Thoracic aorta (tissue), 2 donors: ENCODE measurements at regions not wholly inside any gene's neighbourhood (a gene's known extent, or its start where the extent isn't known, plus 50 kb on each side); places are given as distances from the start of the nearest gene placed in this dataset.

Experiments
- ATAC-seq: fragments of 150-250 bp; one replicate; pipeline ENCODE4 v1.8.0; 2017; ENCODE audit warnings: low read depth; ENCODE audit not compliant: insufficient number of reproducible peaks, low FRiP score
- DNase-seq: peaks from one replicate; pipeline ENCODE4 v3.0.0-alpha.2; 2020; ENCODE audit warnings: low spot score
- H3K27ac ChIP-seq, 2 donors: fragments of 200-600 bp; sonication (generic); 1 replicate in 1 of 2; 2 replicates in 1 of 2; pipeline ENCODE4 v1.5.1; 2016; ENCODE audit warnings: mild to moderate bottlenecking in 2 of 2, moderate library complexity in 2 of 2
- H3K27me3 ChIP-seq: fragments of 200-600 bp; sonication (generic); replicated peaks from 2 replicates; pipeline ENCODE4 v1.6.0; 2016; ENCODE audit warnings: mild to moderate bottlenecking; ENCODE audit not compliant: insufficient read depth
- H3K36me3 ChIP-seq: fragments of 200-600 bp; sonication (generic); one replicate; pipeline ENCODE4 v1.5.1; 2016
- H3K4me1 ChIP-seq, 2 donors: fragments of 200-600 bp; sonication (generic); 1 replicate in 1 of 2; 2 replicates in 1 of 2; pipeline versions ENCODE4 v1.5.1 to v1.6.0; 2016; ENCODE audit warnings: low read depth in 2 of 2, mild to moderate bottlenecking in 1 of 2; ENCODE audit not compliant: control insufficient read depth in 1 of 2
- H3K4me3 ChIP-seq: fragments of 200-600 bp; sonication (generic); 2 replicates; pipeline ENCODE4 v1.5.1; 2016; ENCODE audit warnings: mild to moderate bottlenecking
- H3K9me3 ChIP-seq: fragments of 200-600 bp; sonication (generic); 2 replicates; pipeline ENCODE4 v1.5.1; 2016
- TF ChIP-seq, protein P1 (sequence below): fragments of 200-600 bp; sonication (generic); IDR thresholded peaks from one replicate; pipeline ENCODE4 v1.5.1; 2019; ENCODE audit warnings: antibody characterized with exemption

- Histone ChIP-seq H3K4me3 (no peak overlapping the region), H3K36me3 (no peaks in the 10 kb centered on the region), H3K9me3 (no peaks in the 10 kb centered on the region), H3K27ac (no peak overlapping the region), H3K4me1 (no peaks in the 10 kb centered on the region), H3K27me3 (no peaks in the 10 kb centered on the region)
- TF ChIP-seq, protein P1, sequence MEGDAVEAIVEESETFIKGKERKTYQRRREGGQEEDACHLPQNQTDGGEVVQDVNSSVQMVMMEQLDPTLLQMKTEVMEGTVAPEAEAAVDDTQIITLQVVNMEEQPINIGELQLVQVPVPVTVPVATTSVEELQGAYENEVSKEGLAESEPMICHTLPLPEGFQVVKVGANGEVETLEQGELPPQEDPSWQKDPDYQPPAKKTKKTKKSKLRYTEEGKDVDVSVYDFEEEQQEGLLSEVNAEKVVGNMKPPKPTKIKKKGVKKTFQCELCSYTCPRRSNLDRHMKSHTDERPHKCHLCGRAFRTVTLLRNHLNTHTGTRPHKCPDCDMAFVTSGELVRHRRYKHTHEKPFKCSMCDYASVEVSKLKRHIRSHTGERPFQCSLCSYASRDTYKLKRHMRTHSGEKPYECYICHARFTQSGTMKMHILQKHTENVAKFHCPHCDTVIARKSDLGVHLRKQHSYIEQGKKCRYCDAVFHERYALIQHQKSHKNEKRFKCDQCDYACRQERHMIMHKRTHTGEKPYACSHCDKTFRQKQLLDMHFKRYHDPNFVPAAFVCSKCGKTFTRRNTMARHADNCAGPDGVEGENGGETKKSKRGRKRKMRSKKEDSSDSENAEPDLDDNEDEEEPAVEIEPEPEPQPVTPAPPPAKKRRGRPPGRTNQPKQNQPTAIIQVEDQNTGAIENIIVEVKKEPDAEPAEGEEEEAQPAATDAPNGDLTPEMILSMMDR, result no peak
- ATAC-seq (no peak), DNase-seq (no peak)
Measured at GRCh38 chr12:13794706-13795105, 186.7 kb downstream of the GRIN2B start.

GRCh38 chr12:13790317-13790716, 191.1 kb downstream of the GRIN2B start:
- DNase-seq (no peak), ATAC-seq (no peak)
- TF ChIP-seq, protein P1, result no peak
- no peaks in the 10 kb centered on the region for H3K27me3 ChIP-seq
- no peak overlapping the region for H3K4me3 ChIP-seq
- no peaks in the 10 kb centered on the region for H3K4me1 ChIP-seq
- no peaks in the 10 kb centered on the region for H3K9me3 ChIP-seq
- no peaks in the 10 kb centered on the region for H3K36me3 ChIP-seq
- H3K27ac ChIP-seq, result no peak overlapping the region

DNA sequence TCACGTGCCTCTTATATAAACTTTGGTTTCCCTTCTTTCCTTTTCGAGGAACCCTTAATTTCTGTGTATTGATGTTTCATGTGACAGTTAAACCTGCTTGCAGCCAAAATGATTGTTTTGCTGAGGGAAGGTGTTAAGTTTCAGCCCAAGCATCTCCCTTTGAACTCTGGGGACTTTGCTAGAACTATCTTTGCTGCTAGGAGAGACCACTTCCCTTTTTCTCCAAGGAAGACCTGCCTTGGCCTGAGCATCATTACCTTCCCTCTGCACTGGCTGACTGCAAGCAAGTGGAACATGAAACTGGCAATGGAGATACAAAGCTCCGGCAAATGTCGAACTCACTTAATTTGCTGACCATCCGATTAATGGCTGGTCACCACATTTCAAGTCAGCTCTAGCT, 192.8 kb downstream of the GRIN2B start:
- no peak overlapping the region for H3K4me3 ChIP-seq
- TF ChIP-seq, protein P1, result no peak

DNA sequence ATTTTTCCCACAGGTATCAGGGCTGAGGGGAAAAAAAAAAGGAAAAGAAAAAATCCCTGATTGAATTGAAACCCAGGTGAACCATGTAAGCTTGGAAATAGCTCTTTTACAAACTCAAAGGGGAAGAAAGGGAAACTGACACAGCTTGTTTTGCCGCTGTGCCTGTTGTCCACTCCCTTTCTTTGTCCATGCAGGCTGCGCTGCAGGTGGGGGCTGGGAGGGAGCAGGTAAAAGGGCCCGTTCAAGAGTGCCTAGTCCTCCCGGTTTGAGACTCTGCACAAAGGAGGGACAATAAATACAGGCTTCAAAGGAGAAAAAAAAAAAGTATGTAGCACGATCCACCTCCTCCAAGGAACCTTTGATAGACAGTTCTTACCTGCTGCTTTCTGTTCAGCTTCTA, 194.8 kb downstream of the GRIN2B start:
- TF ChIP-seq, protein P1, result no peak
- no peak overlapping the region for H3K4me3 ChIP-seq
- H3K27ac ChIP-seq, result no peak overlapping the region
- no peaks in the 10 kb centered on the region for H3K4me1 ChIP-seq
- DNase-seq (no peak), ATAC-seq (no peak)
- no peaks in the 10 kb centered on the region for H3K36me3 ChIP-seq
- no peaks in the 10 kb centered on the region for H3K9me3 ChIP-seq
- H3K27me3 ChIP-seq, result no peaks in the 10 kb centered on the region

More for the DNA sequence above, 192.8 kb downstream of the GRIN2B start:
- no peaks in the 10 kb centered on the region for H3K36me3 ChIP-seq
- no peak for ATAC-seq
- no peaks in the 10 kb centered on the region for H3K27me3 ChIP-seq
- no peaks in the 10 kb centered on the region for H3K9me3 ChIP-seq
- no peak for DNase-seq
- H3K27ac ChIP-seq, result no peak overlapping the region
- H3K4me1 ChIP-seq, result no peaks in the 10 kb centered on the region

GRCh38 chr12:13784504-13784903, 196.9 kb downstream of the GRIN2B start:
- DNase-seq (no peak), ATAC-seq (no peak)
- H3K4me1 ChIP-seq, result no peaks in the 10 kb centered on the region
- no peaks in the 10 kb centered on the region for H3K9me3 ChIP-seq
- no peaks in the 10 kb centered on the region for H3K36me3 ChIP-seq
- no peak overlapping the region for H3K27ac ChIP-seq
- H3K4me3 ChIP-seq, result no peak overlapping the region
- H3K27me3 ChIP-seq, result no peaks in the 10 kb centered on the region
- TF ChIP-seq, protein P1, result no peak
